Activated T-cell treated with anti-CD3 and anti-CD28 coated beads for 24 hours (primary cell): ENCODE measurements at regions not wholly inside any gene's neighbourhood (a gene's known extent, or its start where the extent isn't known, plus 50 kb on each side); places are given as distances from the start of the nearest gene placed in this dataset.

Experiments
- DNase-seq: peaks from one replicate; pipeline ENCODE4 v3.0.0-alpha.2; 2020; ENCODE audit warnings: low read depth

DNA sequence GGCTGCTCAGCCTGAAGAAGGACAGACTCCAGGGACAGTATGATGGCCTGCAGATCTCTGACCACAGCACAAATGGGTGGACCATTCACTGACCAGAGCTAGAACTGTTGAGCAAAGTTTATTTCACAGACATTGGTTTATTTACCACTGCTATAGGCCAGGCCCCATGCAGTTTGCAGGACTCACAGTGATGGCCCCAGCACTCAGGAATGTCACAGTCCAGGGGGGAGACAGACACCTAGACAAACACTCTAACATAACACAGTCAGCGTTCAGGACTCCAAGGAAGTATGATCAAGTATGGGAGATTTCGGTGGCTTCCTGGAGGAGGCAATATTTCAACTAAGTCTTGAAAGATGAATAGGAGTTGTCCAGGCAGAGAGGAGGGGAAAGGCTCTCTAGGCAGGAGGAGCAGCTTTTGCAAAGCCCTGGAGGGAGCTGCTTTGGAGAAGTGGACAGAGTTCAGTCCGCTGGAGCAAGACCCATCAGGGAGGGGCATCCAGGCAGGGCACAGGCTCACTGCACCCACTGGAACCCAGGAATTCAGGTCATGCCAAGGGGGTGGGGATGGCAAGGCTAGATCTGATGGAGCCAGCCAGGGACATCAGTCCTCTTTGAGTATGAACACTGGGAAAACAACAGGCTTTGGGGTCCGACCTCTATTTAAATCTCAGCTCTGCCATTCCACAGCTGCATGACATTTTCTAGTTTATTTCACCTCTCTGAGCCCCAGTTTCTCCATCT is 454.3 kb downstream of the MATN1 start:
- DNase-seq: no peak

DNA sequence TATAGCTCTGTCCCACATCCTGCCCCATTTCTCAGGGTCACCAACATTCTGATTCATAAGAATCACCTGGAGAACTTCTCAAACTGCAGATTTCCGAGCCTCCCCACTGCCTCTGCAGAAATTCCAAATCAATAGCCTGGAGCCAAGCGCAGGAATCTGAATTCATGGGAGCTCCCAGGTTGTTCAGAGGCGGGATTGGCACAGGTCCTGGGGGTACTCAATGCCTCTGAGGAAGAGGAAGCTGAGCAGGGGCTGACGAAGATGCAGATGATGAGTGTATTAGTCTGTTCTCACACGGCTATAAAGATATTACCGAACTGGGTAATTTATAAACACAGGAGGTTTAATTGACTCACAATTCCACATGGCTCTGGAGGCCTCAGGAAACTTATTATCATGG is 455.5 kb downstream of the MATN1 start:
- DNase-seq: no peak

DNA sequence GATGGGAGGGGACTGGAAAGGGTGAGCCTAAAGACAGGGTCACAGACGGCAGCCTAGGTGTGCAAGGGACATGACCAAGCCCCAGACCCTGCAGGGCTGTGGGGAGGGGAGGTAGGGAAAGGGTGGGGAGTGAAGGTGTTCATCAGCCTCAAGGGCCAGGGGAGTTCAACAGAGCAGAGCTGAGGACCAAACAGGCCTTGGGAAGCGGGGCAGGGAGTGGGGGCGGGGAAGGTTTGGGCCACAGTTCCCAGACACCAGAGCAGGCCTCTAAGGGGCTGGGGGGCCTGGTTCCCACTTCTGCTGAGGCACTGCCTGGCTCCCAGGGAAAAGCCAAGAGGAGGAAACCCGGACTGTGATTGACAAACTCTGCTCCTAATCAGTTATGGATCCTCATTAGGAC is 456.3 kb downstream of the MATN1 start:
- DNase-seq: no peak

DNA sequence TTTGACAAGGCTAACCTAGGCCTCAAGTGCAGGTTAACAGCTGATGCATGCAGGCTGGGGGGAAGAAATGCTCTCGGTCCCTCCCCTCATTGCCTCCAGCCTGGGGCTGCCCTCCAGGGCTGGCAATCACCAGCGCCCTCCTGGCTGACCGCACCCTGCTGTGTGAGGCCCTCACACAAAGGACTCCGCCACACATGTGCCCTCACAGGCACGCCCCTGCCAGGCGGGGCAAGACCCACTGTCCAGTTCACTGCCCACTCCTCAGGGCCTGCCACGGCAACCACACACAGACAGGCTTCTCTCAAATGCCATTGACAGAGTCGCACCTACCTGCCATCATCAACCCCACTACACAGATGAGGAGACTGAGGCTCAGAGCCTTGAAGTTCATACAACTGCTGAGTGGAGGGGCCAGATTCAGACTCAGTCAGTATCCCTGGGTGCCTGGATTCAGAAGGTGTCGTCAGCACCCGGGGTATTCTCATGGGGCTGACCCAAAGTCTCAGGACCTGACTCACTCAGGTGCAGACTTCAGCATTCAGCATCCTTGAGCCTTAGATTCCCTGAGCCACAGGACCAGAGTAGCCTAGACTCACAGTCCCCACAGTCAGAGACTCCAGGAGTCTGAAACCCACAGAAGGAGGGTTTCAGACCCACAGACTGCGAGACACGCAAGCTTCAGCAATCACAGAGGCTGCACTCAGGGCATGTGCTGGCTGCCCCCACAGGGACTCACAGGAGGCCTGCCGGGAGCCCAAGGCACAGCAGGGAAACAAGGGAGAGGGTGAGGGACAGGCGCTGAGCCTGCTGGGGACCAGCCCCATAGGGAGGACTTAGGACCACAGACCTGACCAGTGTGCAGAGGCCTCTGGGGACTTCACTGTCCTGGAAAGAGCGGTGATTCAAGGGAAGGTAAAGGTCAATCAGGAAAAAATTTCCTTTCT is 458.0 kb downstream of the MATN1 start:
- no peak for DNase-seq

DNA sequence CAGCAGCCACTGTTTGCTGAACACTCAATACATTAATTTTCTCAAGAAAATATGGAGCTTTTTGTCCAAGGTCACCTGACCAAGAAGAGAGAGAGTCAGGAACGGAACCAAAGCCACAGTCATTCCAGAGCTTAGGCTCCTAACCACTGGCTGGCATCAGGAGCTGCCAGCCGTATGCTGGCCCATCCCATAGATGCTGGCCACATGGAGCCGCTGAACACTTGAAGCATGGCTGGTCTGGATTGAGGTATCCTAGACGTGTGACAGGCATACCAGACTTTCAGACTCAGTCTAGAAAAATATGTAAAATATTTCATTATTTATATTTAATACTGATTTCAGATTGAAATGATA is 458.7 kb downstream of the MATN1 start:
- DNase-seq: no peak

DNA sequence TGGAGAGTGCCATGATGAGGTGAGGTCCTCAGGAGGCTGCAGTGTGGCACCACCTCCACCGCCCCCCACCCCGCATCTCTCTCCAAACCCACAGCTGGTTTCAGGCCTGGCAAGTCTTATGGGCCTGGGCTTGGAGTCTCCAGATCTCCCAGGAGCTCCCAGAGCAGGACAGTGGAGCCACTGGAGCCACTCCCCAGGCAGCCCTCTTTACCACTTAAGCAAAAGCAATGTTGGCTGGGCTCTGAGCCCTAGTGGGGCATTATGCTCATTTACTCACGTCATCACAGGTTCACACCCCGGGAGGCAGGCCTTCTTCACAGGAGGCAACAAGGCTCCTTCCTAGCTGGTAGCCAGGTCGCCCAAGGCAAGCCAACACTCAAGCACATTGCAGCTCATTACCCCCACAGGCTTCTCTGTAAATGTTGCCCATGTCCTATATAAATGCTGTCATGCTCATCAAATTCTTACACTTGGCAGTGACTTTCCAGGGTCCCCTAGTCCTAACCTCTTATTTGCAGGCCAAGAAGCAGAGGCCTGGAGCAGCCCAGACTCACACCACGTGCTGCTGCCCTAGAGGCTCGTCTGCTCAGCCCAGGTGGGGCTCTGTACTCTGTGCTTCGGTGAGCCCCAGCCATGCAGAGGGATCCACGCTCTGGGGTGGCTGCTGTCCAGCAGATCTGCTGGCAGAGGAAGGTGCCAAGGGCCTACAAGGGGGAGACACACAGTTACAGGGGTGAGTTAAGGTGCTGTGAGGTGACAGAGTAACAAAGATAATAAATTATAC is 459.3 kb downstream of the MATN1 start:
- no peak for DNase-seq

DNA sequence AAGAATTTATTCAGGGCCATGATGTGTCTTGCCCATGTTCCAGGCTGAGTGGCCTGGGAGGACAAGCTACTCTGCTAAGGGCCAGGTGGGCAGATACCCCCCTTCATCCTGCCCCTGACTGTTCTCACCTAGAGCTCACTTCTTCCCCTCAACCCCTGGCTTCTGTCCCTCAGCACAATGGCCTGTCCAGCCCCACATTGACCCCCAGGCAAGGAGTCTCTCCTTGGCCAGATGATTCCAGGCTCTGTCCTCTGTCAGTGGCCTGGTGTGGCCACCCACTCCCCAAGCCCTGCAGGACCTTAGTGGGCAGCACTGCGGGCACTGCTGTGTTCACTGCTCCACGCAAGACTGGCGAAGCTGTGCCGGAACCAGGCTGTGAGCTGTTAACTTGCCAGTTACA is 460.0 kb downstream of the MATN1 start:
- no peak for DNase-seq

DNA sequence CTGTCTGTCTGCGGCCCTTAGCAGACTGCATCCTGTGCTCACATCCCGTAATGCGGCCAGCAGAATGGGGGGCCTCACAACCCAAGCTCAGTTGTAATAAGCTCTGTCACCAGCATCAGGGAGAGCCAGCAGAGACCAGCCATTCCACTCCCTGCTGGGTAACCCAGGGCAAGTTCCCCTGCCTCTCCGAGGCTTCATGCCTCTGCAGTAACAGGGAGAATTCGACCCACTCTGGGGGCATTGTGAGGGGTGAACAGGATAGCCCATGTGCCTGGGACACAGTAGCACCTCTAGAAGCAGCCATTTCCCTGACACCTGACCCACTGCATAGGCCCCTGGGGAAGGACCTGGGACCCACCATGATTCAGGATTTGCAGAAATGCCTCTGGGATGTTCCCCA is 461.2 kb downstream of the MATN1 start:
- no peak for DNase-seq

DNA sequence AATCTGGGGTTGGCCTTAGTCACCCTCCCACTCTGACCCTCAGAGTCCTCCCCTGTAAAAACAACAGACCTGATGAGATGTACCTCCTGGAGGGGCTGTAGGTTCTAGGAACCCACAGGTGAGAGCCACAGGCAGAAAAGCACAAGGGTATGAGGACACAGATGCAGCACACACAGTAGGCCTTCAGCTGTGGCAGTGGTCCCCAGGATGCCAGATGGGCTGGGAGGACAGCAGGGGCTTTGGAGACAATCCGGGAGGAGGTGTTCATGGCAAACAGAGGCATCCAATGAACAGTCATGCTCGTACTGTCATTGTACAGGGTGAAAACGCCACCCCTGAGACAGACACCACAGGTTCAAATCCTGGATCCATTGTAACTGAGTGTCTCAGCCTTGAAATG is 463.1 kb downstream of the MATN1 start:
- no peak for DNase-seq

DNA sequence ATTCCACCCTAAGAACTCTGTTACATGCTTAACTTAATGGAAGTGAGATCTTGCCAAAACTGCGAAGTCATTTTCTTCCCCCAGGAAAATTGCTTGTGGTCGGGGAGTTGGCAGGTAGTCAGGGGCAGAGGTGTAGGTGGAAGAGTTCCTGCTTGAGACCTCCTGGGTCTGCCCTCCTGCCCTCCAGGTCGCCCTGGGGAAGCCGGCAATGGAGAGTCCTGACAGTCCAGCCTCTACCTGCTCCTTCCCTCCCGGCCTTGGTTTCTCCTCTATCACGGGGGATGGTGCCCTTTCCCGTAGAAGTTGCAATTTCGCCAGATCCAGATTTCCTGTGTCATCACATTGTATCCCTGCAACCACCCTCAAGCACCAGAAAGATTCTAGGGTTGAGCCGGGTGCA is 463.8 kb downstream of the MATN1 start:
- no peak for DNase-seq

DNA sequence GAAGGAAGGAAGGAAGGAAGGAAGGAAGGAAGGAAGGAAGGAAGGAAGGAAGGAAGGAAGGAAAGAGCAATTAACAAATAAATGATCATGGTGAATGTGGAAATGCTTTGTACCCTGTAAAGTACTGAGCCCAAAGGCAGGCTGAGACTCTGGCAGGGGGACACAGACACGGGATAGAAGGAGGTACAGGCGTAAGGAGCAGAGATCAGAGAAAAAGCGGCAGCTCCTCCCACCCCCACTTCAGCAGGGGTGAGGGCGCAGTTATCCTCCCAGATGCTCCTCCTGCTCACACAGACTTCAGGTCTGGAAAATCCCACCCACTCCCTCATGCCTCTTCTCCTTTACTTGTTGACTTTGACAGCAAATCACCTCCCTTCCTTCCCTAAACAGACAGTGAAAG is 464.5 kb downstream of the MATN1 start:
- no peak for DNase-seq

DNA sequence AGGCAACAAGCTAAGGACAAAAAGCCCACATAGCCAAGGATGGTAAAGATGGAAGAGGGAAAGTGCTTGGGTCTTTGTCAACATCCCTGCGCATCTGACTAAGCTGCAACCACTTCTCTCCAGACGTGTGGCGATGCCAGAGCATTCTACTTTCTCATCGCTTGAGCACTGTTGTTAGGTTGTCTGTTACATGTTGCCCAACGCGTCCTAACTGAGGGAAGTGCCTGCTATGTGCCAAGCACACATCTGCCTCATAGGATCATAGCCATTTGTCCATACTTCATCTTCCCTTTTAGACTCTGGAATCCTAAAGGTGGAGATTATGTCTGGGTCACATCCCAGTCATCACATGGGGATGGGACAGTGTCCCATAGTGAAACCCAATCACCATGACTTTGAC is 464.9 kb downstream of the MATN1 start:
- DNase-seq: no peak

DNA sequence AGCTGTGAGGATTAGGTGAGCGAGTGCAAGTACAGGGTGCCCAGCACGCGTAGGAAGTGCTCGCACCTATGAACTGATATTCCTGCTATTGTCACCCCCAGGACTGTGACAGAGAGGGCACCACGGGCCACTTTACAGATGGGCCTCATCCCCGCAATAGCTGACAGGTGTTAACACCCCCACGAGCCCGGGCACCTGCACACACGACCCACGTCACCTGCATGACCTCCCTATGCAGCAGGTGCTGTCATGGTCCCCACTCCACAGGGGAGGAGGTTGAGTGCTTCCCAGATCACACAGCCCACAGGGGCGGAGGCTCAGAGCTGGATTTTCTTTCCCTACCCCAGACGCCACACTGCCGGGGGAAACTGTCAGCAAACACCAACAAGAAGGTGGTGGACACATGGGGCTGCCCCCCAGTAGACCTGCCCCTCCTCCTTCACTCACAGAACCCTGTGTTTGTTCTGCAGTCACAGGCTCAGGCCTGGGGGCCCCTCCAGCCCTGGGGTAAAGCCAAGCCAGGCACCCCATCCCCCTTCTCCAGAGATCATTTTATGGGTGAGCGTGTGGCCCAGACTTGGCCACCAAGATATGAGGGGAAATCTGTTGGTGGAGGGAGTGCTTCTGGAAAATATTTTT is 465.5 kb downstream of the MATN1 start:
- no peak for DNase-seq

DNA sequence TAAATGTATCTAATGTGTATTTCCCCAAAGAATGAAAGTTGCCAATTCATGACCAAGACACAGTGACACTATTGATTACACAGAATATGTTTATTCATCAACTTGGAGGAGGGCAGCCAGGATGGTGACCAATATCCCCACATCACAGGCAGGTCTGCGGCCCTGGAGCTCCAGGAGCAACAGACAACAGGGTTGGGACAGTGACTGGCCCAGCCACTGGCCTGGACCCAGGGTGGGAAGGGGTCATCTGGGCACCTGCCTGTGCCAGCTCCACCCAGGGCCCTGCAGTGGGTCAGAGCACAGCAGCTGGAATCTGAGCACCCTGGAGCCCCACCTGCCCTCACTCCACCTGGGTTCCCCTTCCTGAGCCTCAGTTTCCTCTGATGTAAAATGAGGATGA is 466.1 kb downstream of the MATN1 start:
- DNase-seq: no peak

DNA sequence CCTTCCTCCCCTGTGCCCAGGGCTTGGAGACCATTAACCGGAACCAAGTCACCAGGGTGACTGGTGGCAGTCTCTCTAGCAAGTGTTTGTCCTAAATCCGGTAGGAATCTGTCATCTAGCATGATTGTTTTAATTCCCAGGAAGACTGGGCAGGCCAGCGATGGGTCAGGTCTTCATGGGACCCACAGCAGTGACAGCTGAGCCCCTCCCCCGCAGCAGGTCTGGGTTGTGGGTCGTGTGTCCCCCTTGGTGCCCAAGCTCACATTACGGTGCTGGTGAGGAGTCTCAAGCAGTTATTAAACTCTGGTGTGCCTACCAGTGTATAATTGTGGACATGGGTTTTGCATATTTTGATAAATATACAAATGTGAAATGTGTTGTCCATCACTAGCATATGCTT is 466.5 kb downstream of the MATN1 start:
- no peak for DNase-seq

DNA sequence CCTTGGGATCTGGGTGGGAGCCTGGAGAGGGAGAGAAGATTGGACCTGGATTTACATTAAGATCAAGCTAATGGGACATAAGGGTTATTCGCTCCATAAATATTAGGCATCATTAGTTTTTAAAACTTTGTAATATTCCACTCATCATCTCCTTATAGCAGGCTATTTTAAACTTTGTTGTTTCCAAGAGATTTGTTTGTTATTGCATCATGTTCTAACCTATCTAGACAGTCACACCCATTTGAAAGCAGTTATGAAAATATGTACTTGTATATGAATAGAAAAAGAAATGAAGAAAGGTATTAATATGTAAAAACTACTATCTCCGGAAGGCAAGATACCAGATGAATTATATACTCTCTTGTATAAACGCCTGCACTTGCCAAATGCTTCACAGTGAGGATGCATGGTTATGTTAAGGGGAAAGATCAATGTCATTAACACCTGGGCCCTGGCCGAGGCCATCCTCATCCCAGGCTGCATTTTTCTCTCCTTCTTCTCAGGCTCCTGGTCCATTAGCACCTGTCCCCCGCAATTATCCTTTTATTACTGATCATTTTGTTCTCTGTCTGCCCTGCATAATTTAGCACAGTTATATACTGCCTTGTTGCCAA is 468.2 kb downstream of the MATN1 start:
- DNase-seq: no peak

DNA sequence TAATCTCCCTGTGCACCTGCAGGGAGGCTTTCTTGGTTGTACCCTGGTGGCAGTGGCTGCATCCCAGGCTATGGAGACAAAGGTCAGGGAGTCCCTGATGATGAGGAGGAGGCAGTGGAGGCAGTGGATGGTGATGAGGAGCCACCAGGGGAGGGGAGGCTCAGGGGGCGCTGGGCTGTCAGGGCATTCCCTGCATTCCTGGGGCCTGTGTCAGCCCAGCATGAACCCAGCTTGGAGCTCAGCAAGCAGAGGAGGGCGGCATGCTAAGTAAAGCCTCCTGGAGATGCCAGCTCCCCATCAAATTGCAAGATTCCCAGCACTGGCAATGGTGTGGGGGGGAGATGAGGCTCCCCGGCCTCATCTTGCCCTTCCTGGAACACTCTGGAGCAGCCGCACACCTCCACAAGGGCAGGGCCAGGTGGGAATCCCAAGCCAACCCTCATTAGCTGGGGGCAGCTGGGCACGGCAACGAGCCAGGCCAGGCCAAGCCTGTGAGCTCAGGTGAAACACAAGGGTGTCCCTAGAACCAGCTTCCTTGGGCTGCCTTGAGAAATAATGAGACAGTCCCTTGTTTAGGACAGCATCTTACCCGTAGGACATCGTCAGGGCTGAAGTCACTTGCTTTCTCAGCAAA is 469.5 kb downstream of the MATN1 start:
- no peak for DNase-seq

DNA sequence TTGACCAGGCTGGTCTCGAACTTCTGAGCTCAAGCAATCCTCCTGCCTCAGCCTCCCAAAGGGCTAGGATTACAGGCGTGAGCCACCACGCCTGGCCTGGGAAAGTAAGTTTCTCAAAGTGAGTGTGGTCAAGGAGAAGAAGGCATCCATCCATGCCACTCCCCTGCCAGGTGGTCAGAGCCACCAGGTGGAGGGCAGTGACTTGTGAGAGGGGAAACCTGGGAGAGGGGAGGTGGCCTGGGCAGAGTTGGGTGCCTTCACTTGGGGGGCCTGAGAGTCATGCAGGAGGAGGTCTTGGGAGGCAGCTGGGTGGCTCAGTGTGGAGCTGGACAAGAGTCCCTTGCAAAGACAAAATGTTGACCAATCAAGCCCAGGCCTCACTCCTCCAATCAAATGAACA is 470.0 kb downstream of the MATN1 start:
- no peak for DNase-seq

DNA sequence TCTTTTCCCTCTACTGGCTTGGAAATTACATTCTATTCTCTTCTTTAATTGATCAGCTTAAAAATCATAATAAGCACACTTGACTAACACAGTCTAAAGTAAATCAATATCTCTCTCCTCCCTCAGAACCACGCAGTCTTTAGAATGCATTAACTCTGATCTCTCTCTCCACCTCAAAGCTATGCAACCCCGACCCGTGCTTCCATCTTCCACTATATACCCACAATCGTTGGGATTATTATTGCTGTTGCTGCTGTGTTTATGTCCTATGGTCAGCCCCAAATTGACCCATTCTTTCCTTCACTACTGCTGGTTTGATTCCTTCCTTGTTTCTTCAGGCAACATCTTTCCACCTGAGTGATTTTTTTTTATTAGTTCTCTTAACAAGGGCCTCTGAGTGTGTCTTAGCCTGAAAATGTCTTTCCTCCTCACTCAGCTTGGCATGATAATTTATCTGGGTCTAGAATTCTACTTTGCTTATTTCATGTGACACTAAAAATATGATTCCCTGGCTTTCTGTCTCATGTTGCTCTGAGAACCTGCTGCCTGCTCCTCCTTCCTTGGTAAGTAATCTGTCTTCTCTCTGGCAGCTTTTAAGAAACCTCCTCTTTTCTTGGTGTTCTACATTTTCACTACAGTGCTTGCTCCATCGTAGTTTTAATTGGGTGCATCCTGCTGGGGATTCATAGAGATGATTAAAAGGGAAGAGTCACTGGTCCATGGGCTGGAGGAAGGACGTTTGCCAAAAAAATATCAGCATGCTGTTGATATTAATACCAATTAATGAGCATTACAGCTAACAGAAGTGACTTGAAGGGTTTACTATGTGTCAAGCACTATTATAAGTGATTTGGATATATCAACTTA is 472.2 kb downstream of the MATN1 start:
- DNase-seq: no peak

DNA sequence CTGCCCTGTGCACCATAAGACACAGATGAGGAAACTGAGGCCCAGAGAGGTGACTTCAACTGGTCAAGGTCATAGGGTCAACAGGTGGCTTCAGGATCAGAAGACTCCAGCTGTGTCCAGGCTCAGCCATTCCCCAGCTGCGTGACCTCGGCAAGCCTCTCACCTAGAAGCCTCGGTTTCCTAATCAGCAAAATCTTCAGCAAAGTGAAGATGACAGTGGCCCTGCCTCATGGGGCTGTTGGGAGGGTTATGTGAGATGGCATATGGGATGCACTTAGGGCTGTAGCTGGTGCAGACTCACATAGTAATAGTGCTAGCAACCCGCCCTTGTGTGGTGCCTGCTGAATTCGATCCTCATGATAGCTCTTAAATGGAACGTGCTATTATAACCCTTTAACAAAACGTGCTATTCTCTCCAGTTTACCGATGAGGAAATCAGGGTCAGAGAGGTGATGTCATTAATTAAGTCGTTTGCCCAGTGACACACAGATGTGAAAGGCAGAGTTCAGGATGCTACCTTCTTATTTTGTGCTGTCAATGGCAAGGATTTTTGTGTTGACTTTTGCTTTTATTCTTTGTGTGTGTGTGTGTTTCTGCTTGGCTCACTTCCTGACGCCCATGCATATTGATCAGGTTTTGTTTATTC is 472.9 kb downstream of the MATN1 start:
- DNase-seq: no peak
